GM19238 (cell line): ENCODE measurements at regions not wholly inside any gene's neighbourhood (a gene's known extent, or its start where the extent isn't known, plus 50 kb on each side); places are given as distances from the start of the nearest gene placed in this dataset.

Experiments used
- DNase-seq: peaks from one replicate; pipeline ENCODE4 v3.0.0; 2011; ENCODE audit warnings: low spot score; ENCODE audit not compliant: insufficient read length

DNA sequence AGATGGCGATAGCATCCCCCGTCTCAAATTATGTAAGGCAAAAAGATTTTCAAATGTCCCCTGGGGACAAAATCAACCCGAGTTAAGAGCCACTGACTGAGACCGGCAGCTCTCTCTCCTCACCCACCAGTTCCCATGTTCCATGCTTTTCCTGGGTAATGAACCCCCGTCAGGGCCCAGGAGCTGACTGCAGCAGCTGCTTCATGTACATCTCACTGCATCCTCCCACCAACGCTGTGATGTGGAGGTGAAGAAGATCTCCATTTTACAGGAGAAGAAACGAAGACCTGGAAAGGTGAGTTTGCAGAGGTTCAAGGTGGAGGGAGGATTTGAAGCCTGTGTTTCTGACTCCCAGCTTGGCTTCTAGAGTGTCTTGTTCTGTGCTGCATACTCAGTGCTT, 481.1 kb downstream of the MIAT start:
- DNase-seq = no peak

DNA sequence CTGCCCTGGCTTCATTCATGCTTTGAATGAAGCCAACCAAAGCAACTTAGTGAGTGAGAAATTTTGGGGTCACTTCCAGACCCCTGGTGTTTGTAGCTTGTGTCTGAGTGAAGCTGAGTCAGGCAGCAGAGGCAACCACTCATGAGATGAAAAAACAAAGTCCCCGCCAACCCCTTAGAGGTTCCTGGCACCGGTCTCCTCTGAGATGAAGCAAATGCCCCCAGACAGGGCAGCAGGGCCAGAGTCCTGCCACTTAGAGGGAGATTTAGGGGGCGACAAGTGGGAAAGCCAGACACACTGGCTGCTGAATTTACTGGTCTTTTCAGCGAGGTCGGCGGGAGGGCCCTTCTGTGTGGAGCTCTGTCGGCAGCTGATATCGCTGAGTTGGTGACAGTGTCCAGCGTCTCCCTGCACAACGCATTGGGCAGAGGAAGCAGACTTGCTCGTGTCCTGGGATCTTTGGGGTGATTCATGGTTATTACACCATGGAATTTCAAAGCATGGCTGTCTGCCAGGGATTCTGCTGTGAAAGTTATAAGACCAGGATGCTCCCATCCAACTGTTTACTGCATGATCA, 482.6 kb downstream of the MIAT start:
- no peak for DNase-seq

DNA sequence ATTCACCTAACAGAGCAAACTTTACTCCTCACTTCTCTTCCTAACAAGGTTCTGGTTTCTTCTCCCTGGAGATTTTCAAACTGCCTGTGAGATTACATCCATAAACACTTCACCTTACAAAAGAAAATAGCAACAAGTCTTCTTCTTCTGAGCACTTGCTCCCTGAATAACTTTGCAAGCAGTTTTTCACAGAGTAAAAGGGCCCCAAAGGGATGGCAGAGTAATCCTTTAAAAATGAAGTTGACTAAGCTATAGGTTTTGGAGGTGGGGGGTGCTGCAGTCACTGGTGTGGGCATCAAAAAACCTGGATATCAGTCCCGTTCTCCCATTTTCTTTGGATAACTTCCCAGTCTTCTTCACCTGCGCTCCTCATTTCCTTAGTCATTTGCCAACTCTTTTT, 484.9 kb downstream of the MIAT start:
- DNase-seq = no peak

DNA sequence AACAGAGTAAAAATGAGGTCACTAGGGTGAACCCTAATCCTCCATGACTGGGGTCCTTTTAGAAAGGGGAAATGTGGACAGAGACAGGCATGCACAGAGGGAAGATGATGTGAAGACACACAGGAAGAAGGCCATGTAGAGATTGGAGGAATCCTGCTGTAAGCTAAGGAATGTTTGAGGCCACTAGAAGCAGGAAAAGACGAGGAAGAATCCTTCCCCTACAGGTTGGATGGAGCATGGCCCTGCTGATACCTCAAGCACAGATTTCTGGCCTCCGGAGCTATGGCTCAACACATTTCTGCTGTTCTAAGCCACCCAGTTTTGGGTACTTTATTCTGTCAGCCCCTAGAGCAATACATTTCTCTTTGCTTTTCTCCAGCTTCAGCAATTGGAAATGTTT, 486.9 kb downstream of the MIAT start:
- DNase-seq = no peak

DNA sequence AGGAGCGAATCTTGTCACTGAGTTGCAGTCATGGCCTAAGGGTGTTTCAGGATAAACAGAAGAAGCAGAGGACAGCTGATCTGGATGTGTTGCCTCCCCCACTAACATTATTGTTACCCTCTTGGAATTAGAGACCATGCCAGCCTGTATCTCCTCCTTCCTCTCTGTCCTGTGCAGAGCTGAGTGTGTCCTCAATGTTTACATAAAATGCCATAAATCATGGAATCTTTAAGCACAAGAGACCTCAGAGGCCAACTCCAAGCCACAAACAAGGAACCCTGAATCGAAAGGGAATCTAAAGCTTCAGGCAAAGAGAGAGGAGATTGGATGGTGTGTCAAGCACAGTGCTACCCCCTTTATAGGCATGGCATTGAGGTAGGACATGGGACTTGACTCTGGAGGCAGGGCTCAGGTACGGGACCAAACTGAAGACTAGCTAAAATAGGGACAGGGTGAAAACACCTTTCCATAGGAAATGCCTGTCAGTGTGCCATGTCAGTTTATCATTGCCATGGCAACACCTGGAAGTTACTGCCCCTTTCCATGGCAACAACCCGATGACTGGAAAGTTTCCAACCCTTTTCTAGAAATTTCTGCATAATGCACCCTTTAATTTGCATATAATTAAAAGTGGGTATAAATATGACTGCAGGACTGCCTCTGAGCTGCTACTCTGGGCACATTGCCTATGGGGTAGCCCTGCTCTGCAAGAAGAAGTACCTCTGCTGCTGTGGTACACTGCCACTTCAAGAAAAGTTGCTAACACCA, 489.7 kb downstream of the MIAT start:
- no peak for DNase-seq

DNA sequence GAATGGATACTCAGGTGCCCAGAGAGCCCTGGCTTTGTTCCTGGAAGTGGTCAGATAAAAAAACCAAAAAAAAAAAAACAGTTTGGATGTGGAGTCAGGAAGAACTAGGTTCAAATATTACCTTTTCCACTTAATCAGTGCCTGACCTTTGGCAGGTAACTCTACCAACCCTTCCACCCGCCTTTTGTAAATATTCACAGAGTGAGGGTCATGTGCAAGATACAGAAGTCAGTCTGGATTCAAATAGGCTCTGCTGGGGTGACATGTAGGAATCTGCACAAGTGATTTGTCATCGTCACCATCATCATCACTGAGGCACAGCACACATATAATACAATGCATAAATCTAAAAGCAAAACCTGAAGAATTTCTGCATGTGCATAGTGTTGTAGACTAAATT, 490.7 kb downstream of the MIAT start:
- DNase-seq = no peak

DNA sequence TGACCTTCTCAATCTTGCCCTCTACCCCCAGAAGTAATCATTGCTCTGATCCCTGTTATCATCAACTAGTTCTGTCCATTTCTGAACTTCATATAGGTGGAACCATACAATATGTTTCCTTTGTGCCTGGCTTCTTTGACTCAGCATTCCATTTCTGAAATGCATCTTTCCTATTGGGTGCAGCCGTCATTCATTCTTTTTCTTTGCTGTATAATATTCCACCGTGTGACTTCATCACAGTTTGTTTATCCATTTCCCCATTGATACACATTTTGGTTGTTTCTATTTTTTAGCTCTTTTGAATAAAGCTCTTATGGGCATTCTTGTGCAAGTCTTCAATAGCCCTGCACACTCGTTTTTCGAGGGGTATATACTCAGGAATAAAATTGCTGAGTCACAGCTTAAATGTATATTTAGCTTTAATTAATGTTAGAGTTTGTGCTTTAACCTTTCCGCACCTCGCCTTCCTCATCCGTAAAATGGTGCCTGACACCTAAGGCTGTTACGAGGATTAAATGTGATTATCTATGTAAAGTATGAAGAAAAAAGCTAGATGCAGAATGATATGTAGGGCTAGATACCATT, 491.6 kb downstream of the MIAT start:
- DNase-seq = no peak

DNA sequence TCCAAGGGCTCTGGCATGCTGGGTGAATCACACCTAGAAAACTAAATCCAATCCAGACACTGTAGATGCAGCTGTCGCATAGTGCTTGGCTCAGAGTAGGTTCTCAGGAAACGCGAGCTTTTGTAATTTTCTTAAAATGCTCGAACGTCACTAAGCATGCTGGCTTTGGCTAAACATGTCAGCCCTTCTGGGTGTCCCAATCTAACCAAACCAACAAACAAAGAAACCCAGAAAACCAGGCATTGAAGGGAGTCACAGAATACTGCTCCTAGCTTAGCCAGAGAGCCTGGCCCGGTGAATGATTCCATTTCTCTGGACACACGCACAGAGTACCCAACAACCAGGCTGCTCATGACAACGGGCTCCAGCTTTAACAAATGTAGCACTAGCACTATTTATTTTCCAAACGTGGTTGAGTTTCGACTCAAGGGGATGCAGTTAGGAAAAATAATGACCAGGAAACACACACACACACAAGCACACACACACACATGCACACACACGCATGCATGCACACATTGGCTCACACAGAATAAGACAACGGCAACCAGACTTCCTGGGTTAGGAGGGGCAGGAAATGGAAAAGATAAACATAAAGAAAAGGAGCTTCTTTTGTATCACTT, 492.6 kb downstream of the MIAT start:
- no peak for DNase-seq

DNA sequence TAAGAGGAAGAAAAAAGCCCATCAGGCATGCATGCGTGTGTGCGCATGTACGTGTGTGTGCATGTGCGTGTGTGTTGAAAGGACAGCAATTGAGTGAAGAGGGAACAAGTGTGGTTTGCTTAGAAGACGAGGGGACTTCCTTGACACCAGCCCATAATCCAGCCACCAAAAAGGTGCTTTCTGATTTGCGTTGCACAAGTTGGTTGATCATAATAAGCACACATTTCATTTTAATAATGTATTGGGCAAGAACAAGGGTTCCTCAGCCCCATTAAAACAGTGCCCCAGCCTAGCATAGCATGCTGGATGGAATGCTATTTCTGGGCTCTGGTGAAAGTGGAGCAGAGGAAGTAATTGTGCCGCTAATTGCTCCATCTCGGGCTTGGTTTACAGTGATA, 493.2 kb downstream of the MIAT start:
- no peak for DNase-seq

DNA sequence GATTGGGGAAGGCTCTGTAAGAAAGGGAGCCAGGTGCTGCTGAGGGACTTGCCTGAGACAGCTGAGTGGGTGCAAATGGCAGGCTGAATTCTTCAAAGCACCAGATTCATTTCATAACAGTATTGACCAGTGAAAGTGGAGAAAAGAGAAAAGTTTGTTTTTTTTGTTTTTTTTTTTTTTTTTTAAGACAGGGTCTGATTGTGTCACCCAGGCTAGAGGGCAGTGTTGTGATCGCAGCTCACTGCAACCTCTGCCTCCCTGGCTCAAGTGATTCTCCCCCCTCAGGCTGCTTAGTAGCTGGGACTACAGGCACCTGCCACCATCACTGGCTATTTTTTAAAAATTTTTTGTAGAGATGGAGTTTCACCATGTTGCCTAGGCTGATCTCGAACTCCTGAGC, 494.0 kb downstream of the MIAT start:
- no peak for DNase-seq

DNA sequence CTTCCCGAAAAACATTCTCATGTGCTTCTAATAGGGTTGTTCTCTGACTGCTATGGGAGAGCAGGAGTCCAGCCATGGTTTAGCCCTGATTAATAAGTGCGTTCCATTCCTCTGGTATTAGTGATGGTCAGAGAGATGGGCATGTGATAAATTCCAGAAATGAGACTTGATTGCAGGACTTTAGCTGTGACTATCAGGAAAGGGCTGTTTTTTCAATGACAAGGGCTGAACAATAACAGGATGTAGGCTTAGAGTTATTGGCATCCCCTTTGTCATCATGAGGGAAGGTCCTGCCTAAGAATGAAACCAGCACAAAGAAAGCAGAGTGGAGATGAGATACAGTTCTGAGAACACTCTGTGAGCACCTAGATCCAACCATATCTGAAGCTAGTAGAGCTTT, 494.6 kb downstream of the MIAT start:
- DNase-seq = no peak

DNA sequence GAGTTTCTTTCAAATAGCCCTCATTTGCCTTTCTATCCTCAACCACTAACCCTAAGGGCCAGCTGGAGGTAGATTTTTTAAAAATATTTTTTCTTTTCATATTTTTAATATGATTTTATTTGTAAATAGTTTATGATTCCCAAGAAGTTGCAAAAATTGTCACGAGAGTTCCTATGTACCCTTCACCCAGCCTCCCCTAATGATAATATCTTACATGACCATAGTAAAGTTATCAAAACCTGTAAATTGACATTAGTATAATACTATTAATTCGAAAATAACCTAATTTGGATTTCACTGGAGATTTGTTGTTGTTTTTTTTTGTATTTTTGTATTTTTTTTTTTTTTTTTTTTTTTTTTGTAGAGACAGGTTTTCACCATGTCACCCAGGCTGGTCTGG, 495.5 kb downstream of the MIAT start:
- DNase-seq = no peak

DNA sequence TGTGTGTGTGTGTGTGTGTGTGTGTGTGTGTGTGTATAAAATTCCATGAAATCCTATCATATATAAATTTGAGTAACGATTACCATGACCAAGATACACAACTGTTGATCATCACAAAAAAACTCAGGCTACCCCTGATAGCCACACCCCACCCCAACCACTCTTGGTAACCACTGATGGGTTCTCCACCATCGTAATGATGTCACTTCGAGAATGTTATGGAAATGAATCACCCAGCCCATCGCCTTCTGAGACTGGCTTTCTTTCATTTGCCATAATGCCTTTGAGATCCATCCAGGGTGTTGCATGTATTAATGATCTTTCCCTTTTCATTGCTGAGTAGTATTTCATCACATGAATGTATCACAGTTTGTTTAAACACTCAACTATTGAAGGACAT, 496.0 kb downstream of the MIAT start:
- DNase-seq = no peak

DNA sequence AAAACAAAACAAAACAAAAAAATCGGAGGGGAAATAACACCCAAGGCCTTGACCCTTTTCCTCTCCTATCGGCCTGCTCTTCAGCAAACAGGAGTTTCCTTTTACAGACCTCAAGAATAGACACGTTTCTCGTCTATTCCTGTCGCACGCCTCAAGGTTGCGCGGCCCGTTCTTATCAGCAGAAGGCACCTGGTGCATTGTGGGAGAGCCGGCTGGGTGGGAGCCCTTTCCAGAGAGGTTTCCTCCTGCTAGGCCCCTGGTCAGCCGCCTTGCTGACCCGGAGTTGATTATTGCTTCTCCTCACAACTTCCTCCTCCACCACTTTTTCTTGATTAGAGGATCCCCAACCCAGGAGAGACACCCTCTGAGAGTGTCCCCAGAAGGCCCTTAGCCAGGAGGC, 497.3 kb downstream of the MIAT start:
- DNase-seq = no peak

DNA sequence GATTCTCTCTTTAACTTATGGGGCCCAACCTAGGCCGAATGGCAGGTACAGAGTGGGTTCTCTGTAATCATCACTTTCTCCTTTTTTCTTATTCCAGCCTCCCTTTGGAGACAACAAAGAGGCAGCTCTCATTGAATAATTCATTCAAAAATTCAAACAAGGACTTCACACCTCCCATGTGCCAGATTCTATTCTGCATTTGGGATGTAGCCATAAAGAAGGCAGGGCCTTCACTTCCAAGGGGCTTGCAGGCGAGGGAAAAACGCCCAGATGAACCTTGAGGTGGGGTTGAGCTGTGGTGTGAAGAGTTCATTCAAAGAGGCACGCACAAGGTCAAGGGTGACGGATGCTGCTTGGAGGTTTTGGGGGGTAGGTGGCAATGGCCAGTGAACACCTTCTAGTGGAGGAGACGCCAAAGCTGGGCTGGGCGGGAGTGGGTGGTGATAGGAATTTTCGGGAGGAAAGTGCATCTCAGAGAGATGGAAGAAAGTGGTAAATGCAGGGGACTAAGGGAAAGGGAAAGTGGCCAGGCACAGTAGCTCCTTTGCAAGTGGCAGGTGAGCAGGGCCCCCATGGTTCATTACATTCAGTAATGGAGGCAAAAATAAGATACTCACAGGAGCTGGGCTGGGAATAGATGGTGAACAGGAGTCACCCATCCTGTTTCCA, 499.6 kb downstream of the MIAT start:
- DNase-seq = no peak

DNA sequence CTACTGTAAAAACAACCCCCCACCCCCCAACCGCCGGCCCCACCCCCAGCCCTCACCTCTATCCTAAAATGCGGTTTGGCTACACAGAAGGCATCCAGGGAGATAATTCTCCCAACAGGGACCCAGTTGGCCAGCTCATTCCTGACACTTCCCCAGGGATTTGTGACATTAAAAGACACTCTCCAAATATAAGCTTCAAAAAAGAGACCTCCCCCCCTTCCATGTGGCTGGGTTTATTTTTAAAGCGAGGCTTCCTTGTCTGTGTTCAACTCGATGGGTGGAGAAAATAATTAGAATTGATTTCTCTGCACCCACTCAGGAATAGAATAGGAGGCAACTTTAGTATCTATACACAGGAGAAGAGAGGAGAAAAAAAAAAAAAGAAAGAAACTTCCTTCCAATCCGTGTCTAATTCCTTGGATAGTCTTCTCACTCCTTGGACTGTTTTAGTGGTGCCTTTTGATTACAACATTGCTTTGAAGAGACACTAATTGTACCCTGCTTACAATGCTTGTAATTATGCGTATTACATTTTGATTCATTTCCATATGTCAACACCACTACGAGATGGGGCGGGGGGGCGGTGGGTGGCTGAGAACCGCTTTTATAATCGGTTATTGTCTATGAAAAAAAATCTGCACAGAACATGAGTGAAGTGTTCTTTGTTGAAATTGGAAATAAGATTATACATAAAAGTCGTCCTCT, 500.4 kb downstream of the MIAT start:
- DNase-seq = no peak

DNA sequence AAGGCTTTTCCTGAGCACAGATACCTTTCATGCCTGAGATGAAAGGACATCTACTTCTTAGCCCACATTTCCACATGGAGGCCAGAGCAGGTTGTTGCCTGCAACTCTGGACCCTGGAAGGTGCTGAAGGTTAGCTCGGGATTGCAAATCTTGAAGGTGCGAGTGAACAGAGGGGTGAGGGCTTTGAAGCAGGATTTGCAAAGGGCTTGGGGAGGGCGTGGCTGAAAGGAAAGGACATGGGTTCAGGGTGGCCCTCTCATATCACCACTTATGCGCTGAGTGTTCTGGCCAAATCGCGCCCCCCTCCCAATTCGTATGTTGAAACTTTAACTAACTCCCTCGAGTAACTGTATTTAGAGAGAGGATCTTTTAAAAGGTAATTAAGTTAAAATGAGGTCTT, 501.6 kb downstream of the MIAT start:
- DNase-seq = no peak

DNA sequence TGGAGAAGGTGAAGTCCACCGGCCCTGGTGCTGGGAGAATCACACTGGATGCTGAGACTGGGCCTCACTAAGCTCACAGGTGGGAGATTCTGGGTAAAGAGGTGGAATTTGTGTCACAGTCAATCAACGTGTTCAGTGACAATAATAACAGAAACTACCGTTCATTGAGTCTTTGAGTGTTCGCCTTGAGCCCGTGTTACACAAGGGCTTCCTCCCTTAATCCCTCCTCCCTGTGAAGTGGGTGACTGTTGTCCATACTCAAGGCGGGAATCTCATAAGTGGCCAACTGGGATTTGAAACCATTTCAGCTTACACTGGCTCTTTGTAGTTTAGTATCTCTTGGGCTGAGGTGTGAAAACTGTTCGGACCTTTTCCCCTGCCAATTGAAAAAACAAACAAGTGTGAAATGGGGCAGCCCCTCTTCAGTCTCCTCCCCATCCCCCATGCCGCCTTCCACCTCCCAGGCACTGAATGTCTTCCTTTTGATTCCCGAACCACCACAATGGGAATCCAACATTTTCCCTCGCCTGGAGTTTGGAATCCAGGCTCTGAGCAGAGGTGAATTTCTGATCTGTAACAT, 502.4 kb downstream of the MIAT start:
- no peak for DNase-seq

DNA sequence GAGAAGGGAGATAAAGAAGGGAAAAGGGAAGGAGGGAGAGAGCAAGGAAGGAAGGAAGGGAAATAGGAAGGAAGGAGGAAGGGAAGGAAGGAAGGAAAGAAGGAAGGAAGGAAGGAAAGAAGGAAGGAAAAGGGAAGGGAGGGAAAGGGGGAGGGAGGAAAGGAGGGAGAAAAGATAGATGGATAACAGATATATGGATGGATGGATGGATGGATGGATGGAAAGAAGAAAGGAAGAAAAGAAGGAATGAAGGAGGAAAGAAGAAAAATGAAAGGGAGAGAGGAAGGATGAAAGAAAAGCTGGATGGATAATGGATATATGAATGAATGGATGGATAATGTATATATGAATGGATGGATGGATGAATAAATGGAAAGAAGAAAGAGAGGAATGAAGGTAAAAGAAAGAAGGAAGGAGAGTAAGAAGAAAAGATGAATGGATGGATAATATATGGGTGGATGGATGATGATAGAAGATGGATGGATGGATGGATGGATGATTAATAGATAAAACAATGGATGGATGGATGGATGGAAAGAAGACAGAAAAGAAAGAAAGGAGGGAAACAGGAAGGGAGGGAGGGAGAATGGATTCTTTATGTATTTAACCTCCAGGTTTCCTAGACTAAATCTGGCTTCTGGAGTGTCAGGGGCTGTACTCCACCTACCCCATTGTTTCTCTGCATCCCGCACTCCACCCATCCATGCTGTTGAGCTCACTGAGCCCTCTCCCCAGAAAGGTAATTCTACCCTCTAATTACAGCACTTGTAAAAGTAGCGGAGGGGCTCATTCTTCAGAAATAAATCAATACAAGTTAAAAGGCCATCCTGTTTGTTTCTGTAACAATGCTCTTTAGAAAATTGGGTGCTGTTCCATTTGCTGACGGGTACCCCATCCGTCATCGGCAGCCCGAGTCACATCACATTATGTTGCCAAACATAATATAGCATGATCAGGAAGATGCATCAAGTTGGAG, 506.1 kb downstream of the MIAT start:
- DNase-seq = no peak
